Upper lobe of right lung (tissue), 1 donor: ENCODE measurements at regions not wholly inside any gene's neighbourhood (a gene's known extent, or its start where the extent isn't known, plus 50 kb on each side); places are given as distances from the start of the nearest gene placed in this dataset.

Experiments used
- ATAC-seq: fragments of 200-7000 bp; cut with Tn5 transposase; one replicate; pipeline ENCODE4 v1.9.1; 2020; ENCODE audit warnings: mild to moderate bottlenecking, moderate library complexity
- DNase-seq: peaks from one replicate; pipeline ENCODE4 v3.0.0-alpha.2; 2020
- H3K27ac ChIP-seq: fragments of 200-600 bp; one replicate; pipeline ENCODE4 v1.8.0; 2022
- H3K27me3 ChIP-seq: fragments of 200-600 bp; one replicate; pipeline ENCODE4 v1.8.0; 2022; ENCODE audit warnings: mild to moderate bottlenecking
- H3K36me3 ChIP-seq: fragments of 200-600 bp; one replicate; pipeline ENCODE4 v1.8.0; 2022
- H3K4me1 ChIP-seq: fragments of 200-600 bp; one replicate; pipeline ENCODE4 v1.8.0; 2022
- H3K4me3 ChIP-seq: fragments of 200-600 bp; one replicate; pipeline ENCODE4 v1.8.0; 2022; ENCODE audit warnings: mild to moderate bottlenecking
- H3K9me3 ChIP-seq: fragments of 200-600 bp; one replicate; pipeline ENCODE4 v1.8.0; 2022
- CTCF ChIP-seq: fragments of 200-600 bp; IDR thresholded peaks from one replicate; pipeline ENCODE4 v1.8.0; 2022; ENCODE audit warnings: antibody characterized with exemption
- intact Hi-C: fragments of 100-400 bp; cut with DNase I; formaldehyde crosslinking; loops from one replicate; pipeline ENCODE4 v1.11.0; 2022
- donor health status: DM: no; HTN: yes; CAD: no; lungs with severe emphysema.

DNA sequence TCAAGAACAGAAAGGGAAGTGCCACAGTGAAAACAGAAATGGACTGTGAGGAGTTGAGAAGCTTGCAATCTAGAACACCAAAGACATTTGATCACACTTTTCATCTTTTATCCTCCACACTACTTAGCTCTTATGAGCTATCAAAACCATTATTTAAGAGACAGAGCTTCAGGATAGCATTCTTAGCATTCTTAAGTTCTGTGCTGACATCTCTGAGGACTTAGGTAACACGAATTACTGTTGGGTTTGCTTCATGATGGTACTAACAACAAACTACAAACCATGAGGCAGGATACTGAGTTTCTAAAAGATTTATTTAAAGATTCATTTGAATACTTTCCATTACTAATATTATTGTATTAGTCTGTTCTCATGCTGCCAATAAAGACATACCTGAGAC is 1038.6 kb downstream of the TUSC7 start:
- intact Hi-C loops, result no loop called here
- no peaks in the 10 kb centered on the region for H3K9me3 ChIP-seq
- no peak overlapping the region for H3K27ac ChIP-seq
- H3K36me3 ChIP-seq, result no peaks in the 10 kb centered on the region
- ATAC-seq (no peak), DNase-seq (no peak)
- no peak overlapping the region for H3K4me3 ChIP-seq
- H3K27me3 ChIP-seq, result no peaks in the 10 kb centered on the region
- TF ChIP-seq CTCF, result no peak
- H3K4me1 ChIP-seq, result no peaks in the 10 kb centered on the region

GRCh38 chr3:117750674-117751269 is 1041.2 kb downstream of the TUSC7 start:
- H3K27ac ChIP-seq, result no peak overlapping the region
- H3K36me3 ChIP-seq, result no peaks in the 10 kb centered on the region
- DNase-seq (no peak), ATAC-seq (no peak)
- no peak overlapping the region for H3K4me3 ChIP-seq
- H3K4me1 ChIP-seq, result no peaks in the 10 kb centered on the region
- H3K9me3 ChIP-seq, result no peaks in the 10 kb centered on the region
- no peaks in the 10 kb centered on the region for H3K27me3 ChIP-seq
- no peak for TF ChIP-seq CTCF
- intact Hi-C loops, result no loop called here

- no peak overlapping the region for H3K4me3 ChIP-seq
- H3K9me3 ChIP-seq, result no peaks in the 10 kb centered on the region
- intact Hi-C loops, result no loop called here
- H3K36me3 ChIP-seq, result no peaks in the 10 kb centered on the region
- DNase-seq (no peak), ATAC-seq (no peak)
- no peak for TF ChIP-seq CTCF
- no peaks in the 10 kb centered on the region for H3K27me3 ChIP-seq
- no peak overlapping the region for H3K27ac ChIP-seq
- no peaks in the 10 kb centered on the region for H3K4me1 ChIP-seq
Observed at GRCh38 chr3:117751651-117752050, 1042.1 kb downstream of the TUSC7 start.

- no peaks in the 10 kb centered on the region for H3K27me3 ChIP-seq
- no peaks in the 10 kb centered on the region for H3K4me1 ChIP-seq
- intact Hi-C loops, result no loop called here
- no peak overlapping the region for H3K4me3 ChIP-seq
- TF ChIP-seq CTCF, result no peak
- ATAC-seq (no peak), DNase-seq (no peak)
- H3K27ac ChIP-seq, result no peak overlapping the region
- H3K36me3 ChIP-seq, result no peaks in the 10 kb centered on the region
- H3K9me3 ChIP-seq, result no peaks in the 10 kb centered on the region
Observed at GRCh38 chr3:117752984-117753717, 1043.6 kb downstream of the TUSC7 start.

- no peak for ATAC-seq
- Histone ChIP-seq H3K9me3 (no peaks in the 10 kb centered on the region), H3K4me3 (no peak overlapping the region), H3K4me1 (no peaks in the 10 kb centered on the region), H3K36me3 (no peaks in the 10 kb centered on the region), H3K27ac (no peak overlapping the region), H3K27me3 (no peaks in the 10 kb centered on the region)
- no peak for DNase-seq
- TF ChIP-seq CTCF, result no peak
- intact Hi-C loops, result no loop called here
Observed at GRCh38 chr3:117754058-117754457, 1044.5 kb downstream of the TUSC7 start.
